Activated CD4-positive, alpha-beta T cell treated with anti-CD3 and anti-CD28 coated beads, Interleukin-2, amount 50 U/mL, for 48 hours (primary cell): ENCODE measurements at regions not wholly inside any gene's neighbourhood (a gene's known extent, or its start where the extent isn't known, plus 50 kb on each side); places are given as distances from the start of the nearest gene placed in this dataset.

Experiments
- DNase-seq, 2 experiments: peaks; one replicate each; pipeline ENCODE4 v3.0.0-alpha.2; 2020

DNA sequence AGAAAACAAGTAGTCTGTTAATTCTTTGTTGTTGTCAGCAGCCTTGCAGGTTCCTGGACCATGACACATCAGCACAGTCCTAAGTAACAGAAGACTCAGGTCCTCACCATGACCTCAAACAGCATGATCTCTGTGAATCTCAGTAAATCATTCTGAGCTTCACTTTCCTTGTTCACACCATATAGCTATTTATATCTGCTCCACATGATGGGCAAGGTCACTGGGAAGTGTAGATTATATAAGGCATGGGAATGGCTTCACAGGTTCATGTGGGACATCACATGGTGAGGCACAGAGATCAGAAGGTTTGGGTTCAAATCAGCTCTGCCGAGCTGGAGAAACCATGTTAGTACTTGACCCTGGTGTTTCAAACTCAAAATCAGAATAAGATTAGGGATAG, 245.4 kb upstream of the SPTLC3 start:
- DNase-seq: no peak

GRCh38 chr20:12764053-12764452, 244.7 kb upstream of the SPTLC3 start:
- DNase-seq: no peak

DNA sequence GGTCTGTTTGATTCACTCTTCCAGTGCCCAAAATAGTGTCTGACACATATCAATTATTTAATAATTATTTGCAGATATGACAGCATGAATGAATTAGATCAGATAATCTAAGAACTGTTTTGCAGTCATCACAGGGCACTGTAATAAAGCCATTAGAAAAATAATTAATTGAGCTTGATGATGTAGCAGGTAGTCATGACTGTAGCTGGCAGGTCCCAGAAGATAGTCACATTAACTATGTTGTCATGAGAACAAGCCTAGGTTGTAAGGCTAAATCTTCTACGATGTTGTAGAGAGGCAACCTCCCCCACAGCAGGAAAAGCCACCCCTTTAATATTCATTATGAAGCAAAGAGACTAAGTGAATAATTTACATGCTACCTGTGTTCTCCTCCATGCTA, 243.9 kb upstream of the SPTLC3 start:
- no peak for DNase-seq

GRCh38 chr20:12773936-12774335, 234.8 kb upstream of the SPTLC3 start:
- DNase-seq: no peak

- no peak for DNase-seq
Observed at GRCh38 chr20:12775041-12775440, 233.7 kb upstream of the SPTLC3 start.

DNA sequence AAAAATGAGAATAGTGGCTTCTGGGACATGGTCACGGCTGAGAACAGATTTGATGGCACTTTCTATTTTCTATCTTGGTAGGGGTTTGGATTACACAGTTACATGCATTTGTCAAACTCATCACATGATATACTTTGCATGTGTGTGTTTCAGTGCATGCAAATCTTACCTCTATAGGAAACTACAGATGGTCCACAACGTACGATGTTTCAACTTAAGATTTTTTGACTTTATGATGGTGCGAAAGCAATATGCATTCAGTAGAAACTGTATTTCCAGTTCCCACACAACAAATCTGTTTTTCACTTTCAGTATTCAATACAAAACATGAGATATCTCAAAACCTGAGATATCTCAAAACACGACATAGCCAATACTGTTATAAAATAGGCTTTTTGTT, 231.8 kb upstream of the SPTLC3 start:
- no peak for DNase-seq

- DNase-seq: no peak
Observed at GRCh38 chr20:12786276-12786675, 222.5 kb upstream of the SPTLC3 start.

GRCh38 chr20:12788632-12789299, 220.0 kb upstream of the SPTLC3 start:
- DNase-seq: no peak

DNA sequence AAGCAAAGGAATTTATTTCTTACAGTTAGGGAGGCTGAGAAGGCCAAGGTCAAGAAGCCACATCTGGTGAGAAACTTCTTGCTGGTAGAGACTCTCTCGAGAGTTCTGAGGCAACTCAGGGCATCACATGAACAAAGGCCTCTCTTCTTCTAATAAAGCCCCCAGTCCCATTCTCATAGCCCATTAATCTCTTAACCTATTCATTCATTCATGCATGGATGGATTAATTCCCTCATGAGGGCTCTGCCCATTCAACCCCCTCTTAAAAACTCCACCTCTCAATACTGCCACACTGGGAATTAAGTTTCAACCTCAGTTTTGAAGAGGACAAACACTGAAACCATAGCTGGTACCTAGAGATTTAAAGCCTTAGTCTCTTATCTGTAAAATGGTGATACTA, 217.9 kb upstream of the SPTLC3 start:
- no peak for DNase-seq

DNA sequence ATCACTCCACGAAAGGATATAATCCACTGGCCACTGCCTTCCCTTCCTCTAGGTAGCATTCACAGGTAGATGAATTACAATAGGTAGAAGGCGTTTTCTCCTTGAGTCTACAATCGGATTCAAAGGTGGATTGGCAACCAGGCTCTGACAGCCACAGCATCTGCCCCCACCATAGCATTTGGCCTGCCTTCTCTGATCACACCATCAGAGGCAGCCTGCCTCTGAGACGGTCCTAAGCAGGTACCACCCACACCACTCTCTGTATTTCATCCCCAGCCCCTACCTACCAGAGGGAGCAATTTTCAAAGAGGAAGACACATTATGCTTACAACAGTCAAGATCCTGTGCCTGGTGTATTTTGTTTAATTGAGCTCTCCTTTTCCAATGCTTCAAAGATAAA, 210.5 kb upstream of the SPTLC3 start:
- DNase-seq: no peak

DNA sequence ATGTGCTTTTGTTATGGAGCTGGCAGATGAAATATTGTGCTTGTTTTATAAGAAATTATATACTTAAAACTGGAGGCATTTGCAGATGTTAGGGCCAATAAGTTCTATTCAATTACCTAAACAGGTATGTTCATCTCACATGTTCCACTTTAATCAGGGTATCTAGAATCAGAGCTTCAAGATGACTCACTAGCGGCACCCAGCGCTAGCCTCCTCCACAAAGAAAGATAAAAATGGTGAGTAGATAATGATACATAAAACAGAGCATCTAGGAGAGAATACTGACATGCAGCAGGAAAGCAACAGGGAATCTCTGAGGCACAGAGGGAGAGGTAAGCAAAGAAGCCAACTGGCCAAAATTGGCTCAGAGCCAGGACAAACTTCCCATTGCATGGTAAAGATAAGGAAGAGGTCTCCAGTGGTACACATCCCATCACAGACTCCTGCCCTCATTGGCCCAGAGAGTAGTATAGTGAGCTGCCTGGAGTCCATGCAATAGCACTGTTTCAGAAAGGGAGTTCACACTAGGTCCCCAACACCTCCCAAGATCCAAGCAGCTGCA, 200.7 kb upstream of the SPTLC3 start:
- no peak for DNase-seq

- DNase-seq: no peak
Observed at GRCh38 chr20:12815231-12815768, 193.5 kb upstream of the SPTLC3 start.

DNA sequence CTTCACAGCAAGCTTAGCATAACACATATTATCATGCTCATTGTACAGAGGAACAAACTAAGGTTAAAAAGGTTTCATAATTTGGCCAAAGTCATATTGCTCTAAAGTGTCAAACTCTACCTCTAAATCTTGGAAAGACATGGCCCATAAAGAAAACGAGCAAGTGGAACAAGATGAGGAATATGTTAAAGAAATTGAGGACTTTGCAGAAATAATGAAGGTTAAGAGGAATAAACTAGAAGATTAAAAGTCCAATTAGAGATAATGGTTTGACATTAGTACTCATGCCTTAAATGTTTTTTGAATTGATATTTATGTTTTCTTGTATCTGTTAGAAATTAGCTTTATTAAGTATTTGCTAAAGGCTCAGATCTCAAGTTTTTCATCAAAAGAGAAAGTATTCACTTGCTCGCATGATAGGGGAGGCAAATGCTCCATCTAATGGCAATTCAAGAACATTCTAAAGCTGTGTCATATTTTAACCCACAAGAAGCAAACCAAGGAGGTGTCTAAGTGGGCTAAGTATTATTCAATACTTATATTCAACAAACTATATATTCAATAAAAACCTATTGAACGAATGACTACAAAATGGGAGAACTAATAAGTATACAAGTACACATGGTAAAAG, 192.9 kb upstream of the SPTLC3 start:
- no peak for DNase-seq

DNA sequence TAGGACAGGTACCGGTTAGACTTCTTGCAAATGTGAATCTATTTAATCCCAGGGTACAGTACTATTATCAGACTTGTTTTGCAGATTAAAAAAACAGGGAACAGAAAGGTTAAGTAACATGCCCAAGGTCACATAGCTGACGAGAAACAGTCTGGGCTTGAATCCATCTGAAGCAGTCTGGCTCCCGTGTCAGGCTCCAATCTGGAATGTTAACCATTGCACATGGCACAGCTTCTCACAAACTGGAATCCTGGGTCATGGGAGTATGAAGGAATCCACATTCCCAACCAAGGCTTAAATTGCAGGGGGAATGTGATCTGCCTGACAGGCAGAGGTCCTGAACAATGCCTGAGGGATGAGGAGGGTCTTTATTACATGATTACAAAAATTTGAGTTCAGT, 187.5 kb upstream of the SPTLC3 start:
- no peak for DNase-seq

GRCh38 chr20:12823734-12824133, 185.0 kb upstream of the SPTLC3 start:
- no peak for DNase-seq

- DNase-seq: no peak
Observed at GRCh38 chr20:12824328-12825225, 184.2 kb upstream of the SPTLC3 start.

GRCh38 chr20:12825226-12825595, 183.6 kb upstream of the SPTLC3 start:
- DNase-seq: no peak

DNA sequence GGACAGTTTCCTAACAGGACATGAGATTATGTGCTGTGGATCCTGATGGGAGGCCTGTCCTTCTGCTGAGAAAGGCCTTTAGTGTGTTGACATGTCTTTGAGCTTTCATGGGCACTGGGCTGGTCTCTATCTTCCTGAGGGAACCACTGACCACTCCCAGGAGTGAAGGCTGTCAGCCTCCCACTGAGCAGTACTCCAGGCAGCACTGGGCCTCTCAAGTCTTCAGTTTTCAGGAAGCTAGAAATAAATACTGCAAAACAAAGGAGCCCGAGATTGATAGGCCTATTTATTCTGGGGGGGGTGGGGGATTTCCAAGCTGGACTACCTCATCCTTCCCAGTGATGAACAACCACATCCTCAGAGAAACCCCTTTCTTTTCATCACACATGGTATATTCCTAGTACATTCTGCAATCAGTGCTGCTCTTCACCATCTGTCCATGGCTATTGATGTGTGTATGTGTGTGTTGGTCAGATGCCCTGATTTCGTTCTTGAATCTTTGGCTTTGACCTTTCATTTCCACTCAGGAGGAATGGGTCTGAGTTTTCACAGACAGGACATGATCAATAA, 180.9 kb upstream of the SPTLC3 start:
- DNase-seq: no peak

GRCh38 chr20:12829170-12829569, 179.6 kb upstream of the SPTLC3 start:
- DNase-seq: no peak

DNA sequence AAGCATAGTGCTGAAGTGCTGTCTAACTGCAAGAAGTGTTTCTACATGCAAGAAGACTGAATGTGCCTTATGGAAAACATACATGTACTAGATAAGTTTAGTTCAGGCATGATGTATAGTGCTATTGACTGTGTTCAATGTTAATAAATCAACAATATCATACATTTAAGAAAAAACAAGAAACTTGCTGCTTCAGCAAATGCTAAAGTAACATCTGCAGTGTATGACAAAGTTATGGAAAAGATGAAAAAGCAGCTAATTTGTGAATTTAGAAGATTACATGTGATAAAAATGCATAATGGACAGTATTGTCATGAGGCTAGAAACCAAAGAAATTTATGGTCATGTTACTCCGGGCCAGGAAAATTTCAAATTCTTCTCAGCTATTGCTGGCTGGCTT, 174.9 kb upstream of the SPTLC3 start:
- no peak for DNase-seq

DNA sequence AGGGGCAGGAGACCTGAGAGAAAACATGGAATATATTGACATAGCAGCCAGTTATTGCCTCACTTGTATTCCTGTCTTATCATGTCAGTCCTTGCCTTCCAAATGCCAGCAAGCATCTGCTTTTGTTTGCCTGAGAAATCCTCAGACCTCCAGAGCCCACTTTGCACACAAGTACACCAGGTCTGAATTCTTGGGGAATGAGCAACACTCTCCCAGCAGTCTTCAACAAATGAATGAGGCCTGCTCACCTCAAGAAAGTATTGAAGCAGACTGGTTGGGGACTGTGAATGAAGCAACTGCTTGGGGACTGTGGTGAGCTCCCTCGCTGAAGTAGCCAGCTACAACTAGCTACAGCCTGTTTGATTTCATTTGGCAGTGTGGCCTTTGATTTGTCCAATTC, 172.8 kb upstream of the SPTLC3 start:
- no peak for DNase-seq

- DNase-seq: no peak
Observed at GRCh38 chr20:12837646-12838045, 171.1 kb upstream of the SPTLC3 start.

- no peak for DNase-seq
Observed at GRCh38 chr20:12838261-12838866, 170.4 kb upstream of the SPTLC3 start.
